Glutamatergic neuron (in vitro differentiated cells): ENCODE measurements at regions not wholly inside any gene's neighbourhood (a gene's known extent, or its start where the extent isn't known, plus 50 kb on each side); places are given as distances from the start of the nearest gene placed in this dataset.

Source experiments
- DNase-seq: peaks from one replicate; pipeline ENCODE4 v3.0.0; 2022
- H3K27ac Mint-ChIP-seq: one replicate; pipeline ENCODE4 v1.8.0; 2020; ENCODE audit warnings: mild to moderate bottlenecking, mixed read lengths, inconsistent platforms; ENCODE audit not compliant: unreplicated experiment
- H3K27me3 Mint-ChIP-seq: one replicate; pipeline ENCODE4 v1.8.0; 2020; ENCODE audit warnings: mild to moderate bottlenecking, moderate library complexity, mixed read lengths, inconsistent platforms; ENCODE audit not compliant: unreplicated experiment
- H3K36me3 Mint-ChIP-seq: one replicate; pipeline ENCODE4 v1.8.0; 2020; ENCODE audit warnings: mild to moderate bottlenecking, mixed read lengths, inconsistent platforms; ENCODE audit not compliant: unreplicated experiment
- H3K4me1 Mint-ChIP-seq: one replicate; pipeline ENCODE4 v1.8.0; 2020; ENCODE audit warnings: mild to moderate bottlenecking, low read depth, mixed read lengths, inconsistent platforms; ENCODE audit not compliant: unreplicated experiment
- H3K4me3 Mint-ChIP-seq: one replicate; pipeline ENCODE4 v1.8.0; 2020; ENCODE audit warnings: mild to moderate bottlenecking, mixed read lengths, inconsistent platforms; ENCODE audit not compliant: unreplicated experiment
- H3K9me3 Mint-ChIP-seq: one replicate; pipeline ENCODE4 v1.8.0; 2020; ENCODE audit warnings: mild to moderate bottlenecking, moderate library complexity, mixed read lengths, inconsistent platforms; ENCODE audit not compliant: unreplicated experiment
- TF ChIP-seq, protein P1 (sequence below): fragments of 200-600 bp; sonication (generic); IDR thresholded peaks from one replicate; pipeline ENCODE4 v1.5.0; 2021; ENCODE audit not compliant: partially characterized antibody, unreplicated experiment

DNA sequence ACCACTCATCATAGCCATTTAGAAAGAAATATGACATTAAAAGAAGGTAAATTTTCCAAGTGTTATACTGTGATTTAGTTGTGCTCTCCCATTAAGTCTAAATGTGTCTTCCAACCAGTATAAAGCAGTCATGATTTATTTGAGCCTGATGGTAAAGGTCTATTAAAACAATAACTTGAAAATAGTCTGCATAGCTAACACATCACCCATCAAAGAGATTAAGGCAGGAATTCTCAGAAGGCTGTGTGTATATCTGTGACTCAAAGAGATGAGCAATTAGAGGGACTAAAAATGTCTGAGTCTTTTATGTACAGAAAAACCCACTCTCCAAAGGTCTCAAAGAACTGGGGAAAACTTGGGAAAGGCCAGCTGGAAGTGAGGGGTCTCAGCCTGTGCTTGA is 70.3 kb upstream of the IQCM start:
- H3K36me3 Mint-ChIP-seq = no peaks in the 10 kb centered on the region
- no peaks in the 10 kb centered on the region for H3K4me1 Mint-ChIP-seq
- no peaks in the 10 kb centered on the region for H3K27me3 Mint-ChIP-seq
- no peak overlapping the region for H3K4me3 Mint-ChIP-seq
- no peaks in the 10 kb centered on the region for H3K9me3 Mint-ChIP-seq
- DNase-seq = no peak
- no peak overlapping the region for H3K27ac Mint-ChIP-seq
- TF ChIP-seq, protein P1, sequence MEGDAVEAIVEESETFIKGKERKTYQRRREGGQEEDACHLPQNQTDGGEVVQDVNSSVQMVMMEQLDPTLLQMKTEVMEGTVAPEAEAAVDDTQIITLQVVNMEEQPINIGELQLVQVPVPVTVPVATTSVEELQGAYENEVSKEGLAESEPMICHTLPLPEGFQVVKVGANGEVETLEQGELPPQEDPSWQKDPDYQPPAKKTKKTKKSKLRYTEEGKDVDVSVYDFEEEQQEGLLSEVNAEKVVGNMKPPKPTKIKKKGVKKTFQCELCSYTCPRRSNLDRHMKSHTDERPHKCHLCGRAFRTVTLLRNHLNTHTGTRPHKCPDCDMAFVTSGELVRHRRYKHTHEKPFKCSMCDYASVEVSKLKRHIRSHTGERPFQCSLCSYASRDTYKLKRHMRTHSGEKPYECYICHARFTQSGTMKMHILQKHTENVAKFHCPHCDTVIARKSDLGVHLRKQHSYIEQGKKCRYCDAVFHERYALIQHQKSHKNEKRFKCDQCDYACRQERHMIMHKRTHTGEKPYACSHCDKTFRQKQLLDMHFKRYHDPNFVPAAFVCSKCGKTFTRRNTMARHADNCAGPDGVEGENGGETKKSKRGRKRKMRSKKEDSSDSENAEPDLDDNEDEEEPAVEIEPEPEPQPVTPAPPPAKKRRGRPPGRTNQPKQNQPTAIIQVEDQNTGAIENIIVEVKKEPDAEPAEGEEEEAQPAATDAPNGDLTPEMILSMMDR = no peak

DNA sequence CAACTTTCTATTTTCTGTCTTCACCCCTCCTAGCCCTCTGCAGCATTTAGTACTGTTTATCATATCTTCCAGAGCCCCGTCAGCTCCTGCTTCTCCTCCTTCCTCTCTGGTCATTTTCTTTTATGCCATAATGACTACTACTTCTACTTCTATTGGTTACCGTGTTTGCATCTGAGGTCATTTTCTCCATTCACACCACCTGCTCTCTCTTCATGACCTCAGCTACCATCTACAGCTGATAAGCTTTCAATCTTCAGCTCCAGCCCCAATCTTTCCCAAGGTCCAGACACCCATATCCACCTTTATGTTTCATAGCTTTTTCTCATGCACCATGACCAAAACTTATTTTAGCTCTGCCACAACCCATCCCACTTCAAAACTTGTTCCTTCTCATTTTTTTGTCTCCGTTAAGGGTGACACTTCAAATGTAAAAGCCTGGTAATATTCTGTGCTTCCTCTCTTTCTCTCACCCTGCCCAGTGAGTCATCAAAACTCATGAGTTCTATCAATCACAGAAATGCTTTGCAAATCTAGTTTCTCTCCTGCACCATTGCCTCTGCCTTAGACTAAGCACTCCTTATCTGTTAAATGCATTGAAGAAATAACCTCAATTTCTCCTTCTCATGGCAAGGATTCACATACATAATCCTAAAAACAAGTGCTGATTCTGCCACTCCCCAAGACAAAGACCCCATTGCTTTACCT is 71.3 kb upstream of the IQCM start:
- H3K4me1 Mint-ChIP-seq = no peaks in the 10 kb centered on the region
- H3K27me3 Mint-ChIP-seq = no peaks in the 10 kb centered on the region
- TF ChIP-seq, protein P1 = no peak
- no peak for DNase-seq
- H3K27ac Mint-ChIP-seq = no peak overlapping the region
- no peaks in the 10 kb centered on the region for H3K9me3 Mint-ChIP-seq
- H3K4me3 Mint-ChIP-seq = no peak overlapping the region
- H3K36me3 Mint-ChIP-seq = no peaks in the 10 kb centered on the region

DNA sequence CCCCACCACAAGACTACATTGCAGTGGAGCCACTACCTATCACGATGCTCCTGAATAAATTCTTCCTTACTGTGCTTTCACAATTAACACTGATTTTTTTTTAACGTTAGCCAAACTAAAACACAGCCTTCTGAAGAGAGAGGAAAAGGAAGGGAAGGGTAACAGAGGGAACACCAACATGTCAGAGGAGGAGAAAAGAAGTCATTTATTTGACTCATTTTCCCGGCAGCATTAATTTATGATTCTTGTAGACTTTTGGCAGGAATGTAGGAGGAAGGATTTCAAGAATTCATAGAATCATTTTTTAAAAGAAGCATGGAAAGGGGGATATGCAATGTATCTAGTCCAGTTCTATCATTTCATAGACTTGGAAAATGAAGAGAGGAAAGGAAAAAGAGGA is 74.3 kb upstream of the IQCM start:
- no peaks in the 10 kb centered on the region for H3K4me1 Mint-ChIP-seq
- TF ChIP-seq, protein P1 = no peak
- no peaks in the 10 kb centered on the region for H3K36me3 Mint-ChIP-seq

DNA sequence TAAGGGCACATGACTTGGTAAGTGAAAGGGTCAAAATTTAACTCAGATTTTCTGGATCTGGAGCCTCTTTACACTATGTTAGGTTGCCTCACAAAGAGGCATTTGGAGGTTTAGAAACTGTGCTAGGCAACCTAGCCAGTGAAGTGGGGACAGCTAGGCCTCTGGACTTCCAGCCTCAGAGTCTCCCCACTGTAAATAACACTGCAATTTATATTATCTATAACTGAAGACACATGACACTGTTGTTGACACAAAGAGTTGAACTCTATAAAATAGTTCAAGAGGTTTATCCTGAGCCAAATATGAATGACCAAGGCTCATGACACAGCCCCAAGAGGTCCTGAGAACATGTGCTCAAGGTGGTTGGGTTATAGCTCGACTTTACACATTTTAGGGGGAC is 74.9 kb upstream of the IQCM start:
- TF ChIP-seq, protein P1 = no peak
- DNase-seq = no peak
- no peaks in the 10 kb centered on the region for H3K4me1 Mint-ChIP-seq
- H3K27me3 Mint-ChIP-seq = no peaks in the 10 kb centered on the region
- H3K9me3 Mint-ChIP-seq = no peaks in the 10 kb centered on the region
- no peak overlapping the region for H3K4me3 Mint-ChIP-seq
- no peak overlapping the region for H3K27ac Mint-ChIP-seq
- H3K36me3 Mint-ChIP-seq = no peaks in the 10 kb centered on the region

More for the DNA sequence above, 74.3 kb upstream of the IQCM start:
- H3K9me3 Mint-ChIP-seq = no peaks in the 10 kb centered on the region
- no peaks in the 10 kb centered on the region for H3K27me3 Mint-ChIP-seq
- no peak overlapping the region for H3K27ac Mint-ChIP-seq
- H3K4me3 Mint-ChIP-seq = no peak overlapping the region
- DNase-seq = no peak

DNA sequence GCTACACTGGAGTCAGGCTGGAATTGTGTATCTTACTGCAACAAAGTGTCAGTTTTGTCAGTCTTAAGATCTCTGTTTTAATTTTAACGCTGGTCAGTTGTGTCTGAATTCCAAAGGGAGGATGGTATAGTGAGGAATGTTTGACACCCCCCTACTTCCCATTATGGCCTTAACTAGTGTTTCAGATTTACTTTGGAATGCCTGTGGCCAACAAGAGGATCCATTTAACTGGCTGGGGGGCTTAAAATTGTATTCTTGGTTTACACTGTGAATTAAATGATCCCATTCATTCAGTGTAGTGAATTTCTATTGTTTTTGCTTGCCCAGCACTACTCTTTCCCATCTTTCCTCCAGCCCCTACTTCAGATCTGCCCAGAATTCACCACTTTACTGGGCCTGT is 75.8 kb upstream of the IQCM start:
- H3K27me3 Mint-ChIP-seq = no peaks in the 10 kb centered on the region
- no peaks in the 10 kb centered on the region for H3K4me1 Mint-ChIP-seq
- H3K4me3 Mint-ChIP-seq = no peak overlapping the region
- H3K9me3 Mint-ChIP-seq = no peaks in the 10 kb centered on the region
- no peak overlapping the region for H3K27ac Mint-ChIP-seq
- H3K36me3 Mint-ChIP-seq = no peaks in the 10 kb centered on the region
- DNase-seq = no peak
- TF ChIP-seq, protein P1 = no peak
